GM19240 (cell line): ENCODE measurements at regions not wholly inside any gene's neighbourhood (a gene's known extent, or its start where the extent isn't known, plus 50 kb on each side); places are given as distances from the start of the nearest gene placed in this dataset.

Experiments used
- DNase-seq: peaks from one replicate; pipeline ENCODE4 v3.0.0; 2011; ENCODE audit warnings: low spot score; ENCODE audit not compliant: insufficient read length

- no peak for DNase-seq
Observed at GRCh38 chr10:65808687-65809333, 1117.0 kb upstream of the LRRTM3 start.

DNA sequence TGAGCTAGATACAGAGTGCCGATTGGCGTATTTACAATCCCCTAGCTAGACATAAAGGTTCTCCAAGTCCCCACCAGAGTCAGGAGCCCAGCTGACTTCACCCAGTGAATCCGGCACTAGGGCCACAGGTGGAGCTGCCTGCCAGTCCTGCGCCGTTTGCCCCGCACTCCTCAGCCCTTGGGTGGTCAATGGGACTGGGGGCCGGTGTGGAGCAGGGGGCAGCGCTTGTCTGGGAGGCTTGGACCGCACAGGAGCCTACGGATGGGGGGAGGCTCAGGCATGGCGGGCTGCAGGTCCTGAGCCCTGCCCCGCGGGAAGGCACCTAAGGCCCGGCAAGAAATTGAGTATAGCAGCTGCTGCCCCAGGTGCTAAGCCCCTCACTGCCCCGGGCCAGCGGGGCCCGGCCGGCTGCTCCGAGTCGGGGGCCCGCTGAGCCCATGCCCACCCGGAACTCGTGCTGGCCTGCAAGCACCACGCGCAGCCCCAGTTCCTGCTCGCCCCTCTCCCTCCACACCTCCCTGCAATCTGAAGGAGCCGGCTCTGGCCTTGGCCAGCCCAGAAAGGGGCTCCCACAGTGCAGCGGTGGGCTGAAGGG lies 1113.8 kb upstream of the LRRTM3 start:
- no peak for DNase-seq

- no peak for DNase-seq
Observed at GRCh38 chr10:65816536-65816935, 1109.3 kb upstream of the LRRTM3 start.

- DNase-seq: no peak
Observed at GRCh38 chr10:65818990-65819389, 1106.8 kb upstream of the LRRTM3 start.

- no peak for DNase-seq
Observed at GRCh38 chr10:65827359-65827758, 1098.5 kb upstream of the LRRTM3 start.

- DNase-seq: no peak
Observed at GRCh38 chr10:65838811-65839210, 1087.0 kb upstream of the LRRTM3 start.

- no peak for DNase-seq
Observed at GRCh38 chr10:65843203-65843602, 1082.6 kb upstream of the LRRTM3 start.

DNA sequence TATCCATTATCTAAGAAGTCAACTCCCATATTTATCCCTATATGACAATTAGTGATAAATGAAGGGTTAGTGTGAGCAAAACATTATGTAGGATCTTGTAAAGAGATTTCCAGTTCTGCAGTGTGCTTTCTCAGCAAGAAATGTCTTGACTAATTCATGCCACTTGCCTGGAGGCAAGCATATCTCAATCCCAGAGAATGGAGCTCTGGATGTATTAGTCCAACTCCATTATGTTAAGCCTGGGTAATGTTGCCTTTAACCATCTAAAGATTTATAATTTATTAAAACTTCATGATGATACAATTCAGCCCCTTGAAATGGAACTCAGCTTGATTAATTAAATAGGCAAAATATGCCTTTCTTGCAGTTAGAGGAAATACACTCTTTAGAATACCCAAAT lies 1079.9 kb upstream of the LRRTM3 start:
- no peak for DNase-seq

- no peak for DNase-seq
Observed at GRCh38 chr10:65846541-65846940, 1079.3 kb upstream of the LRRTM3 start.

GRCh38 chr10:65846949-65847348 lies 1078.9 kb upstream of the LRRTM3 start:
- no peak for DNase-seq

DNA sequence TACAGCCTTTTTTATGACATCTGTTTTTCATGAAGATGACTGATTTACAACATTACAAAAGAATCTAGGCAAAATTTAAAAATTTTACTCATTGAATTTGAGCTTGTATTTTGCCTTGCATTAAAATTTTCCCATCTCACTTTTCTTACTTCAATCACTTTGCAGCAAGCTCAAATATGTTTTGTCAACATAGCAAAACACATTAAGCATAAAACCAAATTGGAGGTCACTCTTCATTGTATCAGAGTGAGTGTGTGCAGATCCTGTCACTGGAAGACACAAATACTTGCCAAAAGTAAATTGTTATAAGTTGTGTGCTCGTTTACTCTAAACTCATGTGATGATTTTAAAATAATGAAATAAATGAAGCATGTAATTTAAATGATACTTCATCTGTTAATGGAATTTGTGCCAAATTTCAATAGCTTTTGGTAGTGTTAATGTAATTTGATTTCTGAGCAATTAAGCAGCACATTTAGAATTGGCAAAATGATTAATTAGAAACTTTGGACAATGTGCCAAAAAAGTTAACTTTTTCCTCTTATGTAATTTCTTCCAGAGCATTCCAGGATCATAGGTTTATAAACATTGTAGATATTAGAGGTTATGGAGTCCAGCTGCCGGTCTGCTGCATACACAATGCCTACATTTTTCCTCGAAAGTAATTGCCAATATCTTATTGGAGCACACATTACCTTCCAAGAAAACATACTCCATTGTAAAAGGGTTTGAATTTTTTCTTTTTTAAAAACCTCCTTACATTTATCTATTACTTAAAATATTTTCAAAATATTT lies 1078.2 kb upstream of the LRRTM3 start:
- DNase-seq: no peak

- DNase-seq: no peak
Observed at GRCh38 chr10:65858841-65859240, 1067.0 kb upstream of the LRRTM3 start.

- DNase-seq: no peak
Observed at GRCh38 chr10:65861249-65861648, 1064.6 kb upstream of the LRRTM3 start.
